ENCODE measurements at regions not wholly inside any gene's neighbourhood (a gene's known extent, or its start where the extent isn't known, plus 50 kb on each side); places are given as distances from the start of the nearest gene placed in this dataset.

DNA sequence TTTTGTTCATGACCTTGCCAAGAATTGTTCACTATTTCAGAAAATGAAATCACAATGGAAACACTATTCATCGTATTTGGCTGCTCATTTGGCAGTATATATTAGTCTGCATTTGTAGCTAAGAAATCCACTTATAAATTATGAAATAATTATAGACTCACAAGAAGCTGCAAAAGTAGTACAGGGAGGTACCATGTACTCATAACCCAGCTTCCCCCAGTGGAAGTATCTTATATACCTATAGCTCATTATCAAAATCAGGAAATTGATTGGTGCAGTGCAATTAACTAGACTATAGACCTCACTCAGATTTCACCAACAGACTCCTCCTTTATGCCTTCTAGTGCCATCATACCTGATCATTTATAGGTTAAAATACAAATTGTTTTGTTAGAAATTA lies 178.8 kb upstream of the VASH1 start:
- TF ChIP-seq, protein P1, sequence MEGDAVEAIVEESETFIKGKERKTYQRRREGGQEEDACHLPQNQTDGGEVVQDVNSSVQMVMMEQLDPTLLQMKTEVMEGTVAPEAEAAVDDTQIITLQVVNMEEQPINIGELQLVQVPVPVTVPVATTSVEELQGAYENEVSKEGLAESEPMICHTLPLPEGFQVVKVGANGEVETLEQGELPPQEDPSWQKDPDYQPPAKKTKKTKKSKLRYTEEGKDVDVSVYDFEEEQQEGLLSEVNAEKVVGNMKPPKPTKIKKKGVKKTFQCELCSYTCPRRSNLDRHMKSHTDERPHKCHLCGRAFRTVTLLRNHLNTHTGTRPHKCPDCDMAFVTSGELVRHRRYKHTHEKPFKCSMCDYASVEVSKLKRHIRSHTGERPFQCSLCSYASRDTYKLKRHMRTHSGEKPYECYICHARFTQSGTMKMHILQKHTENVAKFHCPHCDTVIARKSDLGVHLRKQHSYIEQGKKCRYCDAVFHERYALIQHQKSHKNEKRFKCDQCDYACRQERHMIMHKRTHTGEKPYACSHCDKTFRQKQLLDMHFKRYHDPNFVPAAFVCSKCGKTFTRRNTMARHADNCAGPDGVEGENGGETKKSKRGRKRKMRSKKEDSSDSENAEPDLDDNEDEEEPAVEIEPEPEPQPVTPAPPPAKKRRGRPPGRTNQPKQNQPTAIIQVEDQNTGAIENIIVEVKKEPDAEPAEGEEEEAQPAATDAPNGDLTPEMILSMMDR (IDR thresholded peaks at IDR 0.05 in 4 of 5, conservative IDR thresholded peaks at IDR 0.05 in 1 of 5): no peak
- no peak for TF ChIP-seq POLR2A (IDR thresholded peaks at IDR 0.05)
